ENCODE measurements at regions not wholly inside any gene's neighbourhood (a gene's known extent, or its start where the extent isn't known, plus 50 kb on each side); places are given as distances from the start of the nearest gene placed in this dataset.

DNA sequence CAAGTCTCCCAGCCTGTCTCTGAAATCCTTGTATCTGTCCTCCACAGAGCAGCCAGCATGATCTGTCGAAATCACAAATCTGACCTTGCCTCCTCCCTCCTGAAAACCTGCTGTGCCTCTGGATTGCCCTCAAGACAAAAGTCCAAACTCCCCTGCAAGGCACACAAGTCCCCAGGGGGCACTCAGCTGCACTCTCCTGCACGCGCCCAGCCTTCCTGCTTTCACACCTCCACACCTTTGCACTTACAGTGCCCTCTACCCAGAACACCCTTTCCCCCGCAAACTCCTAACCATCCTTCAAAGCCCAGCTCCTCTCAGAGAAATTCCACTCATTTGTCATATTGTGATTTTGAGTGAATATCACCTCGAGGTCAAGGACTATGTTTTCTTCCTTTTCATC lies 83.4 kb upstream of the TOP1 start:
- TF ChIP-seq ZNF70 (CRISPR knock-in tag; IDR thresholded peaks at IDR 0.05) (no peak), ZNF8 (CRISPR knock-in tag; IDR thresholded peaks at IDR 0.05) (no peak), ZFP30 (CRISPR knock-in tag; IDR thresholded peaks at IDR 0.05) (no peak), TOX (CRISPR knock-in tag; IDR thresholded peaks at IDR 0.05; ENCODE audit: borderline replicate concordance) (no peak), CSDC2 (CRISPR knock-in tag; IDR thresholded peaks at IDR 0.05) (no peak), RARB (CRISPR knock-in tag; IDR thresholded peaks at IDR 0.05) (no peak), ZC3H10 (CRISPR knock-in tag; IDR thresholded peaks at IDR 0.05) (no peak), GLIS3 (CRISPR knock-in tag; IDR thresholded peaks at IDR 0.05) (no peak), SNAI2 (CRISPR knock-in tag; IDR thresholded peaks at IDR 0.05) (no peak)
